Activated CD4-positive, alpha-beta T cell treated with anti-CD3 and anti-CD28 coated beads for 24 hours (primary cell): ENCODE measurements at regions not wholly inside any gene's neighbourhood (a gene's known extent, or its start where the extent isn't known, plus 50 kb on each side); places are given as distances from the start of the nearest gene placed in this dataset.
"Not testable (repeated sequence)": the region's sequence is repeated elsewhere in the genome, so short reads cannot be mapped to it uniquely, and the experiment has no call there.

Experiments
- DNase-seq, 2 donors: peaks; one replicate each; pipeline ENCODE4 v3.0.0-alpha.2; 2020; ENCODE audit warnings: low read depth in 2 of 2

- not testable (repeated sequence) for DNase-seq
These were observed 171.8 kb downstream of the NPIPB11 start for GRCh38 chr16:29234536-29235275.

- DNase-seq, result not testable (repeated sequence)
These were observed 172.7 kb downstream of the NPIPB11 start for GRCh38 chr16:29233705-29234404.

- DNase-seq, result no peak
These were observed 173.5 kb downstream of the NPIPB11 start for GRCh38 chr16:29232811-29233704.

GRCh38 chr16:29232160-29232705 is 174.3 kb downstream of the NPIPB11 start:
- DNase-seq, result not testable (repeated sequence)

GRCh38 chr16:29231244-29231643 is 175.3 kb downstream of the NPIPB11 start:
- DNase-seq, result no peak

- no peak for DNase-seq
These were observed 175.8 kb downstream of the NPIPB11 start for GRCh38 chr16:29230671-29231096.

GRCh38 chr16:29230006-29230668 is 176.4 kb downstream of the NPIPB11 start:
- not testable (repeated sequence) for DNase-seq

- DNase-seq, result not testable (repeated sequence)
These were observed 176.9 kb downstream of the NPIPB11 start for GRCh38 chr16:29229616-29230005.

- DNase-seq, result not testable (repeated sequence)
These were observed 177.6 kb downstream of the NPIPB11 start for GRCh38 chr16:29228664-29229611.

- DNase-seq, result peak; percentile 32 to 40
These were observed 178.5 kb downstream of the NPIPB11 start for GRCh38 chr16:29227751-29228663.

GRCh38 chr16:29226782-29227181 is 179.7 kb downstream of the NPIPB11 start:
- no peak for DNase-seq

GRCh38 chr16:29224675-29225074 is 181.8 kb downstream of the NPIPB11 start:
- not testable (repeated sequence) for DNase-seq

GRCh38 chr16:29222615-29223014 is 183.9 kb downstream of the NPIPB11 start:
- not testable (repeated sequence) for DNase-seq

- DNase-seq, result not testable (repeated sequence)
These were observed 184.5 kb downstream of the NPIPB11 start for GRCh38 chr16:29222008-29222407.

- DNase-seq, result not testable (repeated sequence)
These were observed 185.1 kb downstream of the NPIPB11 start for GRCh38 chr16:29221281-29221955.

- DNase-seq, result not testable (repeated sequence)
These were observed 185.8 kb downstream of the NPIPB11 start for GRCh38 chr16:29220647-29221191.

GRCh38 chr16:29219966-29220646 is 186.4 kb downstream of the NPIPB11 start:
- not testable (repeated sequence) for DNase-seq
